Activated T-cell treated with anti-CD3 and anti-CD28 coated beads, Interleukin-2, amount 50 U/mL, for 1 hour (primary cell): ENCODE measurements at regions not wholly inside any gene's neighbourhood (a gene's known extent, or its start where the extent isn't known, plus 50 kb on each side); places are given as distances from the start of the nearest gene placed in this dataset.

Experiments
- DNase-seq: peaks from one replicate; pipeline ENCODE4 v3.0.0-alpha.2; 2020

GRCh38 chr6:111987295-111987694 is 66.6 kb upstream of the CCN6 start:
- DNase-seq, result no peak

- no peak for DNase-seq
These were observed 65.0 kb upstream of the CCN6 start for GRCh38 chr6:111988926-111989325.

- DNase-seq, result no peak
These were observed 64.2 kb upstream of the CCN6 start for GRCh38 chr6:111989743-111990142.

GRCh38 chr6:111990214-111990613 is 63.7 kb upstream of the CCN6 start:
- no peak for DNase-seq

GRCh38 chr6:111992851-111993250 is 61.1 kb upstream of the CCN6 start:
- peak; percentile 65 for DNase-seq

GRCh38 chr6:111993342-111993741 is 60.6 kb upstream of the CCN6 start:
- no peak for DNase-seq

GRCh38 chr6:111994791-111995190 is 59.1 kb upstream of the CCN6 start:
- DNase-seq, result no peak

- DNase-seq, result no peak
These were observed 58.5 kb upstream of the CCN6 start for GRCh38 chr6:111995404-111995803.

GRCh38 chr6:111996144-111996865 is 57.6 kb upstream of the CCN6 start:
- DNase-seq, result peak; percentile 43

- peak; percentile 78 for DNase-seq
These were observed 56.6 kb upstream of the CCN6 start for GRCh38 chr6:111997078-111997852.

- DNase-seq, result no peak
These were observed 56.1 kb upstream of the CCN6 start for GRCh38 chr6:111997853-111998208.

GRCh38 chr6:112002307-112002706 is 51.6 kb upstream of the CCN6 start:
- no peak for DNase-seq
